ENCODE measurements at regions not wholly inside any gene's neighbourhood (a gene's known extent, or its start where the extent isn't known, plus 50 kb on each side); places are given as distances from the start of the nearest gene placed in this dataset.

DNA sequence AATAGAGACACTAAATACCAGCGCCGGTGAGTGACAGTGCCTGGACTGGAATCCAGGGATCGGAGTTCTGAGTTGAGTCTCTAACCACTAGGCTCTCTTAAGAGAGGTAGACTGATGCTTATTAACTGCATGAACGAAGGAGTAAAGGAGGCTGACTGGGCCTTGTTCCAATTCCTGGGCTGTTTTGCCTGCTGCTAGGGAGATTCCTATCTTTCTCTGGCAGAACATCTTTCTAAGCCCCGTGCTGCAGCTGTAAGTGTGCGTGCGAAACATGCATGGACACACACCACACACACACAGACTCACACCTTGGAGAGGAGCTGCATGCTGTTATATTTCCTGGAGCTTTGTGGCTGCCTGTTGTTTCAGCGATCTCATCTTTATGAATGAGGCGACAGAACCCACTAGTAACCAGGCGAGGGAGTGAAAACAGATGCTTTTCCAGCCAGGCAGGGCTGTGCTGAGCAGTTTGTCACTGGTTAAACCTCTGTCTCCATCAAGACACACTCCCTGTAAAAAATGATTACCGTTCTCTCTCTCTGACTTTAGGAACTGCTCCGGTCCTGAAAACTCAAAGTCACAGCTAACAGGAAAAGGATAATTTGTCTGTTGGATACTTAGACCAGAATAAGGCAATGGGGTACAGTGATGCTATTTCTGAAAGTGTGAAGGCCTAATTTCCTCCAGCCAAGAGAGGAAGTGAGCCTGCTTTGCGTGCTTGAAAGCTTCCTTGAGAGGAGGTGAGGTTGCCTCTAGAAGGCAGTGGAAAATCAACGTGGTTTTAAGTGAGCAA lies 157.4 kb upstream of the ZNF217 start:
- TF ChIP-seq, protein P1, sequence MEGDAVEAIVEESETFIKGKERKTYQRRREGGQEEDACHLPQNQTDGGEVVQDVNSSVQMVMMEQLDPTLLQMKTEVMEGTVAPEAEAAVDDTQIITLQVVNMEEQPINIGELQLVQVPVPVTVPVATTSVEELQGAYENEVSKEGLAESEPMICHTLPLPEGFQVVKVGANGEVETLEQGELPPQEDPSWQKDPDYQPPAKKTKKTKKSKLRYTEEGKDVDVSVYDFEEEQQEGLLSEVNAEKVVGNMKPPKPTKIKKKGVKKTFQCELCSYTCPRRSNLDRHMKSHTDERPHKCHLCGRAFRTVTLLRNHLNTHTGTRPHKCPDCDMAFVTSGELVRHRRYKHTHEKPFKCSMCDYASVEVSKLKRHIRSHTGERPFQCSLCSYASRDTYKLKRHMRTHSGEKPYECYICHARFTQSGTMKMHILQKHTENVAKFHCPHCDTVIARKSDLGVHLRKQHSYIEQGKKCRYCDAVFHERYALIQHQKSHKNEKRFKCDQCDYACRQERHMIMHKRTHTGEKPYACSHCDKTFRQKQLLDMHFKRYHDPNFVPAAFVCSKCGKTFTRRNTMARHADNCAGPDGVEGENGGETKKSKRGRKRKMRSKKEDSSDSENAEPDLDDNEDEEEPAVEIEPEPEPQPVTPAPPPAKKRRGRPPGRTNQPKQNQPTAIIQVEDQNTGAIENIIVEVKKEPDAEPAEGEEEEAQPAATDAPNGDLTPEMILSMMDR (IDR thresholded peaks at IDR 0.05; ENCODE audit: insufficient read depth, low read length, poor library complexity, severe bottlenecking): no peak
- TF ChIP-seq EZH2phosphoT487 (conservative IDR thresholded peaks at IDR 0.05; ENCODE audit: low read length): no peak

Data from SU-DHL-6 (cell line).